ENCODE measurements at regions not wholly inside any gene's neighbourhood (a gene's known extent, or its start where the extent isn't known, plus 50 kb on each side); places are given as distances from the start of the nearest gene placed in this dataset.

- no peak overlapping the region for H3K27ac Mint-ChIP-seq
- TF ChIP-seq, protein P1, sequence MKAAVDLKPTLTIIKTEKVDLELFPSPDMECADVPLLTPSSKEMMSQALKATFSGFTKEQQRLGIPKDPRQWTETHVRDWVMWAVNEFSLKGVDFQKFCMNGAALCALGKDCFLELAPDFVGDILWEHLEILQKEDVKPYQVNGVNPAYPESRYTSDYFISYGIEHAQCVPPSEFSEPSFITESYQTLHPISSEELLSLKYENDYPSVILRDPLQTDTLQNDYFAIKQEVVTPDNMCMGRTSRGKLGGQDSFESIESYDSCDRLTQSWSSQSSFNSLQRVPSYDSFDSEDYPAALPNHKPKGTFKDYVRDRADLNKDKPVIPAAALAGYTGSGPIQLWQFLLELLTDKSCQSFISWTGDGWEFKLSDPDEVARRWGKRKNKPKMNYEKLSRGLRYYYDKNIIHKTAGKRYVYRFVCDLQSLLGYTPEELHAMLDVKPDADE (IDR thresholded peaks at IDR 0.05): no peak
- TF ChIP-seq, protein P2, sequence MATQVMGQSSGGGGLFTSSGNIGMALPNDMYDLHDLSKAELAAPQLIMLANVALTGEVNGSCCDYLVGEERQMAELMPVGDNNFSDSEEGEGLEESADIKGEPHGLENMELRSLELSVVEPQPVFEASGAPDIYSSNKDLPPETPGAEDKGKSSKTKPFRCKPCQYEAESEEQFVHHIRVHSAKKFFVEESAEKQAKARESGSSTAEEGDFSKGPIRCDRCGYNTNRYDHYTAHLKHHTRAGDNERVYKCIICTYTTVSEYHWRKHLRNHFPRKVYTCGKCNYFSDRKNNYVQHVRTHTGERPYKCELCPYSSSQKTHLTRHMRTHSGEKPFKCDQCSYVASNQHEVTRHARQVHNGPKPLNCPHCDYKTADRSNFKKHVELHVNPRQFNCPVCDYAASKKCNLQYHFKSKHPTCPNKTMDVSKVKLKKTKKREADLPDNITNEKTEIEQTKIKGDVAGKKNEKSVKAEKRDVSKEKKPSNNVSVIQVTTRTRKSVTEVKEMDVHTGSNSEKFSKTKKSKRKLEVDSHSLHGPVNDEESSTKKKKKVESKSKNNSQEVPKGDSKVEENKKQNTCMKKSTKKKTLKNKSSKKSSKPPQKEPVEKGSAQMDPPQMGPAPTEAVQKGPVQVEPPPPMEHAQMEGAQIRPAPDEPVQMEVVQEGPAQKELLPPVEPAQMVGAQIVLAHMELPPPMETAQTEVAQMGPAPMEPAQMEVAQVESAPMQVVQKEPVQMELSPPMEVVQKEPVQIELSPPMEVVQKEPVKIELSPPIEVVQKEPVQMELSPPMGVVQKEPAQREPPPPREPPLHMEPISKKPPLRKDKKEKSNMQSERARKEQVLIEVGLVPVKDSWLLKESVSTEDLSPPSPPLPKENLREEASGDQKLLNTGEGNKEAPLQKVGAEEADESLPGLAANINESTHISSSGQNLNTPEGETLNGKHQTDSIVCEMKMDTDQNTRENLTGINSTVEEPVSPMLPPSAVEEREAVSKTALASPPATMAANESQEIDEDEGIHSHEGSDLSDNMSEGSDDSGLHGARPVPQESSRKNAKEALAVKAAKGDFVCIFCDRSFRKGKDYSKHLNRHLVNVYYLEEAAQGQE (IDR thresholded peaks at IDR 0.05; ENCODE audit: unreplicated experiment): no peak
- no peak for TF ChIP-seq POLR2AphosphoS5 (IDR thresholded peaks at IDR 0.05; ENCODE audit: low read depth)
- no peak for TF ChIP-seq EZH2phosphoT487 (IDR thresholded peaks at IDR 0.05; ENCODE audit: unreplicated experiment)
- TF ChIP-seq, protein P3, sequence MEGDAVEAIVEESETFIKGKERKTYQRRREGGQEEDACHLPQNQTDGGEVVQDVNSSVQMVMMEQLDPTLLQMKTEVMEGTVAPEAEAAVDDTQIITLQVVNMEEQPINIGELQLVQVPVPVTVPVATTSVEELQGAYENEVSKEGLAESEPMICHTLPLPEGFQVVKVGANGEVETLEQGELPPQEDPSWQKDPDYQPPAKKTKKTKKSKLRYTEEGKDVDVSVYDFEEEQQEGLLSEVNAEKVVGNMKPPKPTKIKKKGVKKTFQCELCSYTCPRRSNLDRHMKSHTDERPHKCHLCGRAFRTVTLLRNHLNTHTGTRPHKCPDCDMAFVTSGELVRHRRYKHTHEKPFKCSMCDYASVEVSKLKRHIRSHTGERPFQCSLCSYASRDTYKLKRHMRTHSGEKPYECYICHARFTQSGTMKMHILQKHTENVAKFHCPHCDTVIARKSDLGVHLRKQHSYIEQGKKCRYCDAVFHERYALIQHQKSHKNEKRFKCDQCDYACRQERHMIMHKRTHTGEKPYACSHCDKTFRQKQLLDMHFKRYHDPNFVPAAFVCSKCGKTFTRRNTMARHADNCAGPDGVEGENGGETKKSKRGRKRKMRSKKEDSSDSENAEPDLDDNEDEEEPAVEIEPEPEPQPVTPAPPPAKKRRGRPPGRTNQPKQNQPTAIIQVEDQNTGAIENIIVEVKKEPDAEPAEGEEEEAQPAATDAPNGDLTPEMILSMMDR (conservative IDR thresholded peaks at IDR 0.05; ENCODE audit: low read depth in 2 of 2): no peak
- no peak for TF ChIP-seq STAT1 (IDR thresholded peaks at IDR 0.05; ENCODE audit: unreplicated experiment)
- TF ChIP-seq ZNF462 (CRISPR knock-in tag; IDR thresholded peaks at IDR 0.05): no peak
- TF ChIP-seq EZH2 (IDR thresholded peaks at IDR 0.05; ENCODE audit: low read depth, unreplicated experiment): no peak
- no peak for TF ChIP-seq ZNF331 (CRISPR knock-in tag; IDR thresholded peaks at IDR 0.05; ENCODE audit: low read depth)
Observed at GRCh38 chr9:103261951-103262350, 266.8 kb downstream of the CYLC2 start.

More at GRCh38 chr9:103261951-103262350, 266.8 kb downstream of the CYLC2 start:
- H3K9me2 ChIP-seq (ENCODE audit: insufficient read depth): no peaks in the 10 kb centered on the region
- Mint-ChIP-seq H3K4me1 (no peaks in the 10 kb centered on the region), H3K36me3 (ENCODE audit: low read depth) (peaks cover 17% of the 10 kb centered on the region), H3K4me3 (no peak overlapping the region), H3K9me3 (peaks cover 90% of the 10 kb centered on the region), H3K27me3 (ENCODE audit: insufficient read depth, low read depth, poor library complexity) (peaks cover 2% of the 10 kb centered on the region)
- H3K4me1 ChIP-seq (ENCODE audit: insufficient read depth): no peaks in the 10 kb centered on the region
- H3K27me3 ChIP-seq (ENCODE audit: insufficient read depth): no peaks in the 10 kb centered on the region
- H3K4me2 ChIP-seq: no peak overlapping the region
- H4K20me1 ChIP-seq (replicated peaks; ENCODE audit: insufficient read depth): no peaks in the 10 kb centered on the region
- no peak overlapping the region for H2AFZ ChIP-seq
- 0 out of 2 replicates have a peak, but pooled peaks cover 15% of the 10 kb centered on the region for H3K36me3 ChIP-seq (ENCODE audit: insufficient read depth)
- DNase-seq (ENCODE audit: low spot score) (no peak), ATAC-seq (no peak)
- H3K79me2 ChIP-seq (replicated peaks; ENCODE audit: insufficient read depth): no peaks in the 10 kb centered on the region
- no peak overlapping the region for H3K27ac ChIP-seq (ENCODE audit: low read depth)
- no peaks in the 10 kb centered on the region for H3F3A ChIP-seq (replicated peaks; ENCODE audit: low read depth)
- H3K4me3 ChIP-seq: no peak overlapping the region
